ENCODE measurements at regions not wholly inside any gene's neighbourhood (a gene's known extent, or its start where the extent isn't known, plus 50 kb on each side); places are given as distances from the start of the nearest gene placed in this dataset.

- TF ChIP-seq ZNF658 (tag by site-specific recombination; IDR thresholded peaks at IDR 0.05) = no peak
- TF ChIP-seq ZNF10 (tag by site-specific recombination; IDR thresholded peaks at IDR 0.05) = no peak
- no peak for TF ChIP-seq PATZ1 (tag by site-specific recombination; IDR thresholded peaks at IDR 0.05)
- no peak for TF ChIP-seq ZBTB21 (tag by site-specific recombination; IDR thresholded peaks at IDR 0.05)
- TF ChIP-seq ZNF777 (tag by site-specific recombination; IDR thresholded peaks at IDR 0.05; ENCODE audit: borderline replicate concordance) = no peak
- no peak for TF ChIP-seq ZNF391 (tag by site-specific recombination; IDR thresholded peaks at IDR 0.05; ENCODE audit: borderline replicate concordance, low read depth)
- TF ChIP-seq AEBP2 (tag by site-specific recombination; IDR thresholded peaks at IDR 0.05; ENCODE audit: borderline replicate concordance) = no peak
- no peak for TF ChIP-seq ZNF626 (tag by site-specific recombination; IDR thresholded peaks at IDR 0.05)
- no peak for TF ChIP-seq REST (tag by site-specific recombination; IDR thresholded peaks at IDR 0.05)
- no peak for TF ChIP-seq ZNF747 (tag by site-specific recombination; IDR thresholded peaks at IDR 0.05)
- no peak for TF ChIP-seq ZNF792 (tag by site-specific recombination; IDR thresholded peaks at IDR 0.05)
- no peak for TF ChIP-seq ZNF639 (tag by site-specific recombination; IDR thresholded peaks at IDR 0.05)
- TF ChIP-seq OVOL3 (tag by site-specific recombination; IDR thresholded peaks at IDR 0.05) = no peak
- no peak for TF ChIP-seq ZNF571 (tag by site-specific recombination; IDR thresholded peaks at IDR 0.05)
- no peak for TF ChIP-seq ZNF366 (tag by site-specific recombination; conservative IDR thresholded peaks at IDR 0.05)
- TF ChIP-seq ZNF677 (tag by site-specific recombination; IDR thresholded peaks at IDR 0.05) = no peak
- TF ChIP-seq ZNF311 (tag by site-specific recombination; IDR thresholded peaks at IDR 0.05; ENCODE audit: borderline replicate concordance) = no peak
- no peak for TF ChIP-seq PBX3 (CRISPR knock-in tag; IDR thresholded peaks at IDR 0.05)
- TF ChIP-seq ZNF148 (tag by site-specific recombination; IDR thresholded peaks at IDR 0.05; ENCODE audit: borderline replicate concordance) = no peak
- no peak for TF ChIP-seq ZNF544 (tag by site-specific recombination; IDR thresholded peaks at IDR 0.05)
Measured at GRCh38 chrX:146967306-146967705, 152.8 kb upstream of the CXorf51A start.

More at GRCh38 chrX:146967306-146967705, 152.8 kb upstream of the CXorf51A start:
- Histone ChIP-seq H3K36me3 (ENCODE audit: control insufficient read depth in 2 of 2, insufficient read depth in 1 of 2, low read length in 2 of 2) (no peaks in the 10 kb centered on the region), H3K4me1 (ENCODE audit: control insufficient read depth, insufficient read depth, low read length) (no peaks in the 10 kb centered on the region), H3K4me3 (ENCODE audit: low read depth, low read length) (no peak overlapping the region), H3K9me3 (ENCODE audit: control insufficient read depth, insufficient read depth, low read depth, low read length) (peaks cover 2% of the 10 kb centered on the region; the same call in 1 of the 2 replicates), H3K27ac (ENCODE audit: extremely low read depth, low read depth, low read length) (no peak overlapping the region)
- ChIA-PET POLR2A (no interaction called here), CTCF (no interaction called here)

Data from HEK293 (cell line).